NCI-H2029 treated with DMSO at 0.1 percent for 48 hours (cell line): ENCODE measurements at regions not wholly inside any gene's neighbourhood (a gene's known extent, or its start where the extent isn't known, plus 50 kb on each side); places are given as distances from the start of the nearest gene placed in this dataset.

ENCODE experiments used
- DNase-seq: peaks from one replicate; lab custom pipeline; 2025; lab: John Stamatoyannopoulos, UW

DNA sequence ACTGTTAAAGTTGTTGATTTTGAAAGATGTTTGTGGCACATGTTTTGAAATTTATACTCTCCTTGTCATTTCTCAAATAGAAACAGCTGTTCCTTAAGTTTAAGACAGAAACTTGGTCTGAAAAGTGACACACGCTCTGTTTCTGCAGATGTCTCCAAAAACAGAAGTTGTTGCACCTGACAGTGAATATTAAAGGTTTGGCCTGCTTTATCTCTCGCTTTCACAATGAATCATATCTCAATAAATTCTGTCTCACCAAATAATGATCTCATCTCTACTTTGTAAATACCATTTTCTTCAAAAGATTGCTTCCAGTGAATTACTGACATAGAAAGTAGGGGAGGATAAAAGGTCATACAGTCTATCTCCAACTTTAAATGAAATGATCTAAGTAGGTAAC, 294.9 kb upstream of the SYT4 start:
- no peak for DNase-seq

DNA sequence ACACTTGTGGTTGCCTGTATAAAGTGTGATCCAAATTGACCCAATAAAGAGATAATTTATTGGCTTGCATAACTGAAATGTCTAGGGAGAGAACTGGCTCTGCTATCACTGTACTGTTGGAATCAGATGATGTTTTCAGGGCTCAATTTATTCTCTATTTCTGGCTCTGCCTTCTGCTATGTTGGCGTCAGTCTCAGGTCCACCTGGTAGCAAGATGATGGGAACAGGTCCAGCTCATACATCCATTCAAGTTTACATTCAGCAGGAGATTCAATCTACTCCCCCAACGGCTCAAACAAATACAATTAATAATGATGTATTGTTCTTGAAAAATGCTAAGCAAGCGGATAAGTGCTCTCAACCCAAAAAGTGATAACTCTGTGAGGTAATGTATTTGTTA, 297.7 kb upstream of the SYT4 start:
- no peak for DNase-seq

DNA sequence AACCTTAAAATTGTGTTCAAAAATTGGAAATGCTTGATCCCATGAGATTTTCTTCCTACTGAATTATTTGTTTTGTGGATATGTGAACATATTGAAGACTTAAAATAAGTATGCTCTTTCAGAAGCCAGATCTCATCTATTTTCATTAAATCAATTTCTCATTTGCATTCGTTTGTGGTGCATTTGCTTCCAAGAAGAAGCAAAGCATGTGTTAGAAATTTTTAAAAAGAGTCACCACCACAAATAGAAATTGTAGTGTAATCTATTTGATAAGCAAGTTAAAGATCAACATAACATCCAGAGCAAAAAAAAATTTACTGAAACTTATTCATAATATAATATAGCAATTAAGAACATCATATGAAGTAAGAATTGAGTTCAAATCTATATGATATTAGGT, 300.9 kb upstream of the SYT4 start:
- DNase-seq = no peak

DNA sequence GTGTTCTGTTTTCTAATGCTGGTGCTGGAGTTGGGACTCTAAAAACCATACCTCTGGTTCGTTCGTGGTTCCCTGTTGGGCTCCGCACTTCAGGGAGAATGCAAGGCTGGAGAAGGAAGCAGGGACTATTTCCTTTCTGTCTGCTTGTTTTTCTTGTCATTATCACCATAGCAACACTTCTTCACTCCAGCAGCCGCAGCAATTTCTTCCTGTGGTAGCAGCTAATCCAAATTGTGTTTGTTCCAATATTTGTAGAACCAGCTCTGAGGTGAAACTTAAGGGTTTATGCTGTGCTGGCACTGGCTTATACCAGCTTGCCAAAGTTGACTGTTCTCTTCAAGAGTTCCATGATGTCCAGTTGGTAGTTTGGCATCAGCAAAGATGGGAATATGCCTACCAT, 301.4 kb upstream of the SYT4 start:
- peak; percentile 6 for DNase-seq

DNA sequence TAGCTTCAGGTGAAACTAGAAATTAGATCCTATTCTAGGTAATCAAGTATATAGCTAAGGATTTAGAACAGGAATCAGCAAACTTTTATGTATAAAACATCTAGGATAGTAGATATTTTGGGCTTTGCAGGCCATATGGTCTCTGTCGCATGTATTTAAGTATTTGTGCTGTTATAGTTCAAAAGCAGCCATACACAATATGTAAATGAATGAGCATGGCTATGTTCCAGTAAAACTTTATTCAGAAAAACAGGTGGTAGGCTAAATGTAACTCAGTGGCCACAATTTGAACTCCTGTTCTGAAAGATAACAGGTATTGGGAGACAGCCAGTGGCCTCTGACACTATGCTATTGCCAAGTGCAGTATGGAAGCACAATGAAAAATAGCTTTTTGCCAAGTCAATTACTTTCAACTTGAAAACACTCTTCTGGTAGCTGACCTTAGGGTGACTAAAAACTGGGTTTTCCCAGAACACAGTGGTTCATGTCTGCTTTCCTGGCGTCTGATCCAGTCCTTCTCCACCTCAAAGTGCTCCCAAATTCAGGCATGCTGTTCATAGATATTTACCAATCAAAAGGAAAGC, 304.7 kb upstream of the SYT4 start:
- DNase-seq = no peak

DNA sequence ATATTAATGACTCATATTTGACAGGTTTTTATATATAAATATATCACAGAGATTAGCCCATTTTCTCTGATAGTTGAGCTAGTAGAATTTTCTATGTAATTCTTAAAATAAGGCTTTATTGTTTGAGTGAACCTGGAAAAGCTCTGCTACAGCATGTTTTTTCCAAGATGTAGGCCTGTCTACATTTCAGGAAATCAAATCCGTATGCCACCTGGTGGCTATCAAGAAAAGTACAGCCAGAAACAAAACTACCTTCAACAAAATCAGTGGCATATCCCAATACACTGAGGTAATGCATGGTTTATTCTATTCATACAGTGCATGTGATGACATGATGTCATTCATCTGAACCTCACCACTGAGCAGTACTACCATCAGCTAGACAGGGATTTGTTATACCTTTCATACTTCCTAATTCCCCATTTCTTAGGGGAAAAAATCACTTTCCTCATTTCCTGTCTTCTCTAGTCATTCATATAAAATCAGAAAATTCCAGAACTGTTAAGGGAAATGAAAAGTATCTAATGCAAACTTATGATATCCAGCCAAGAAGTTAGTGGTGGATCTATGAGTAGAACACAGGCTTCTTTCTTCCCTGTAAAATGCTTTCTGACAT, 310.4 kb upstream of the SYT4 start:
- peak; percentile 4 for DNase-seq

DNA sequence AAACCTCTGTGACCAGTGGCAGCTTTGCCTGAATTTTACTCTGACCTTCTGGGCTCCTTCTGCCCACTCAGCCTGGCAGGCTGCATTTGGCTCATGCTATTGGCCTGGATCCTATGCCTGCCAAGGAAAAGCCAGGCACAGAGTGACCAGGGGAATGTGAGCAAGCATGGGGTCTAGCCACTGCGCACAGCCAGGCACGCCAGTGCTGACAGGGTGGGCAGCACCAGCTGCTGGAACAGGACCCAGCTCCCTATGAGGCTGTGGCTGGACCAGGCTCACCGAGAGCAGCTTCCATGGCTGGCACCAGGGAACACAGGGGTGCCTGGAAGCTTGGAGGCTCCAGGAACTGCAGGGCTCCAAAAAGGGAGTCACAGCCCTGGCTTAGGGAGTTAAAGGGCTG, 311.5 kb upstream of the SYT4 start:
- no peak for DNase-seq

DNA sequence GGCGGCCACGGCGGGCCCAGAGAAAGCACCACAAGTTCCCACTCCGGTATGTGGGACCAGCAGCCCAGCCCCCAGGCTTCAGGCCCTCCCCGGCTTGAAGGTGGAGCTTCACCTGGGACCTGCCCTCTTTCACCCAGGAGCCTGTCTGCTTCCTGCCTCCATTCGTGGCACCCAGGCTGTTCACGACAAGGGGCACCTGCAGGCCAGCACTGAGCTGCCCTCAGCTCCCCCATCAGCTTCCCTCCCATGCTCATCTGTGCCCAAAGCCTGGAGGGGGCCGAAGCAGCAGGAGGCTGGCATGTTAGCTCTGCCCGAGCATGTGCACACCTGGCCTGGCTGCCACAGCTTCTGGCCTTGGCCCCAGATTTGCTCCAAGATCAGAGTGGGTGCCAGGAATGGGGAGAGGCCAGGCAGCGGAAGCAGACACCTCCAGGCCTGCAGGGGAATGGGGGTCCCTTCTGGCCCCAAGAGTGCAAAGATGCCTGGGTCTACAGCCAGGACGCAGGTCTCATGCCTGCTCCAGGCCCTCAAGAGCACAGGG, 312.4 kb upstream of the SYT4 start:
- DNase-seq = no peak

DNA sequence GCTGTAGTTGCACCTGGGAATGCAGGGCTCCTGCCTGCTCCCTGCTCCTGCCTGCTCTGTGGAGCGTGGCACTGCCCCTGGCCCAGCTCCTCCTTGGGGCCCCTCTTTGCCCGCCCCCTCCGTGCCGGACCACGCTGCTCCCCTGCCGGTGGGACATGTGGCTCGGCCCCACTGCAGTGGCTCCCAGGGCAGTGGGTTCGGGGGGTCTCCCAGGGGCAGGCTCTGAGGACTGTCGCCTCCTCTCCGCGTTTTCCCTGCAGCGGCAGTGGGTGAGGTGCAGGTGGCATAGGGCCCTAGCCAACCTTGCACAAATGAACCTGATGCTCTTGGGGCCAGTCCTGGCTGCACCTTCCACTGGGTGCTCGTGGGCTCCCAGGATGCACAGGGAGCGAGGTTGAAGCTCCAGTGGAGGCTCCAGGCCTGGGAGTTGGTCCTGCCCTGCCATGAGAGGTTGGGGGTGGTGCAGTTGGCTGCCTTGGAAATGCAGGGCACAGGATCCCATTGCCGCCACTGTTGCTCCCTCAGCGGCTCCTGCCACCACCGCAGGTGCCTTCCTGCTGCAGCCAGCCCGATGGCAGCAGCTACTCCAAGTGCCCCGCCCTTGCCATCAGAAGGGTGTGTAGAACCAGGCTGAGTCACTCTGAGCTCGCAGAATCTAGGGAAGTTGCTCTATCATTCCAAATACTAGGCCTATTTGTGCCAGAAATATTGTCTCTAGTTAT, 313.1 kb upstream of the SYT4 start:
- no peak for DNase-seq

DNA sequence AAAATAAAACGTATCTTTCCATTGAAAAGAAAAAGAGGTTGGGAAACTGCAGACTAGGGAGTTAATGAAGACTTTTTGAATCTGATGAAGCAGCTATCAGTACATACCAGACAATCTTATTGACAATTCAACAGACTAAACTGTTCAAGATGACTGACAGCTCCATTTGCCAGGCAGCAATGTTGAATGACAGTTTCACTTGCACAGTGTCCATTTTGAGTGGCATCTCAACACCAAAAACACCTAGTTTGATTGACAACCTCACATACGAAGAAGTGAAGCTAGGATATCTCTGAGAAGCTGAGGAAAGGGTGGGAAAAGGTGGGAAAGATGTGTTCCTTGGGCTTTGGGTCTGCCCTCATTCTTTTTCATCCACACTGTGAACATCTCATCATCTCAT, 315.0 kb upstream of the SYT4 start:
- DNase-seq = no peak

DNA sequence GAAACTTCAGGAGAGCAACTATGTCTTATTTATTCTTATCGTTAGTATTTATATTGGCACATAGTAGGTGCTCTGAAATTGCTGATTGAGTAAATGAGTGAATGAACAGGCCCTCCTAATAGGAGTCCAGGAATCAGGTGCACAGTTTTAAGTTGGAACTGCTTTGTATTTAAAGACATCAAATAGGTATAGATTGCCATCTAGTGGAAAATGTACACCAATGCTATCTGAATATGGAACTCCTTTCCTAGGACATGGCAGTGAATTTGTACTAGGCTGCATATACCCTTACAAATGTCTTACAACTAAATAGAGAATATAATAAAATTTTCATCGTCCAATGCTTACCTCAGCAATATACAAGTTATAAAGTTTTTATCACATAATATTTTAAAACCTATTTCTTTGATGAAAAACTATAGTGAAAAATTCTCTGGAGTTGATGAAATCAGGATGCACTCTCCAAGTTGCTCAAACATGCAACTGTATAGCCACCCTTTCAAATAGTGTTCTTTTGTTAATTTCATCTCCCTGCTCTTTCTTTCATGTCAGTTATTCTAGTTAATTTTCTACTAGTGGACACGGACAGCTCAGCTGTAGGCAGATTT, 318.9 kb upstream of the SYT4 start:
- DNase-seq = peak; percentile 3

DNA sequence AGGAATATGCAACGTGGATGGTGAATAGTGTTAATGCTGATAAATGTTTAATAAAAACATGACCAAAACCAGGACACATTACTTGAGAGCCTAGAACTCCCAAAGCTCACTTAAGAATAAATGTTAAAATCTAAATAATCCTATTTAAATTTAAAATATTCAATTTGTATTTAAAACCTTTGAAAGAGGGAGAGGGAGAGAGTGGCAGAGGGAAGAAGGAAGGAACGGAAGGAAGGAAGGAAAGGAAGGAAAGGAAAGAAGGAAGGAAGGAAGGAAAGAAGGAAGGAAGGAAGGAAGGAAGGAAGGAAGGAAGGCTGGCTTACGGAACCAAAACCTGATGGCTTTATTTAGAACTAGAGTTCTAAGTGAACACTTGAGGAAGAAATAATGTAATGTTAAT, 324.1 kb upstream of the SYT4 start:
- DNase-seq = no peak

DNA sequence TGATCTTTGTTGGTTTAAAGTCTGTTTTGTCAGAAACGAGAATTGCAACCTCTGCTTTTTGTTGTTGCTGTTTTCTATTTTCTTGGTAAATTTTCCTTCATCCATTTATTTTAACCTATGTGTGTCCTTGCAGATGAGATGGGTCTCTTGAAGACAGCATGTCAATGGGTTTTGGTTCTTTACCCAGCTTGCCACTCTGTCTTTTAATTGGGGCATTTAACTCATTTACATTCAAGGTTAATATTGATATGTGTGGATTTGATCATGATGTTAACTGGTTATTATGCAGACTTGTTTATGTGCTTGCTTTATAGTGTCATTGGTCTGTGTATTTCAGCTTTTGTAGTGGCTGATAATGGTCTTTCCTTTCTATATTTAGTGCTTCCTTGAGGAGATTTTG, 327.9 kb upstream of the SYT4 start:
- DNase-seq = no peak

DNA sequence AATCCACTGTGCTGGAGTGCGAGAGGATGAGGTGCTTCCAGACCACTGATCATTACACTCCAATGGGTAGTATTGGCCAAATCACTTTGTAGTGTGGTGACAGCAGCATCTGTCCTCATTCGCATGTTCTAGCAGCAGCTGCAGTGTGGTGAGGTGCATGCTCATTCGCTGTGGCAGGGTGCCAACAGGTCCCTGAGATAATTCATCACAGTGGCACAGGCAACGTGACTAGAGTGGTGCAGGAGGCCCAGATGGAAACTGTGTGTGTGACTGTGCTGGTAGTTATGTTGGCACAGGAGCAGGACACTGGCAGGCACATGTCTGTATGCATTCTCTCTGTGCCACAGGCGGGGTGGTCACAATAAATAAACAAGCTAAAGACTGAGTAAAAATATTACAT, 329.5 kb upstream of the SYT4 start:
- DNase-seq = no peak

DNA sequence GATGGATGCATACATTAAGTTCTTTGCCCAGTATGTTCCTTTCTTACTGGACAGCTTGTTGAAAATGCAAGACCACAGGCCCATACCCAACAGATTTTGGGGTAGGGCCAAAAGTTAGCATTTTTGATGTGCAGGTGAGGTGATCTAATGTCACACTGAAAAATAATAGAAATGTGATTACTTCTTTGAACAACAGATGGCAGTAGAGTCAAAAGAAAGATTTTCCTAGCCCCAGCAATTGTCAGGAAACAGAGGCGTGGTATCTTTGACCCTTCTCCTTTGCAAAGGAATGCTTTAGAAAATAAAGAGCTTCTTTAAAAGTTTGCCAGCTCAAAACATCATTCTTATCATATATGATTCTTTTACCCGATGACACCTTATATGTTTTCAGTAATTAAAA, 343.6 kb upstream of the SYT4 start:
- DNase-seq = no peak

DNA sequence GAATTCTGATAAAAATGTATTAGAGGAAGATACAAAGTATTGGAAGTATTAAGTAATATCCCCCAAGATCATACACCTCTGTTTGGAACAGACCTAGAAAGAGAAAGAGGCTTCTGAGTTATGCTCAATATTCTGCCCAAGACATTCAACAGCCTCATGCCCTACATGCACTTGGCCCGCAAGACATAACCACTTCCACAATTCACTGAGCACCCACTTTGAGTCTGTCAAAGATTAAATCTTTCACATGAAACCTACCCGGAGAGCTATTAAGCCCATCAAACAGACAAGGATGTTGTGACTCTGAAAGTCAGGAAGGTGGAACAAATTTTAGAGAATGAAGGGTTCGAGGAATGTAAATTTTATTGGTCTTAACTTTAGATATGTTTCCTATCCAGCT, 344.7 kb upstream of the SYT4 start:
- DNase-seq = no peak

DNA sequence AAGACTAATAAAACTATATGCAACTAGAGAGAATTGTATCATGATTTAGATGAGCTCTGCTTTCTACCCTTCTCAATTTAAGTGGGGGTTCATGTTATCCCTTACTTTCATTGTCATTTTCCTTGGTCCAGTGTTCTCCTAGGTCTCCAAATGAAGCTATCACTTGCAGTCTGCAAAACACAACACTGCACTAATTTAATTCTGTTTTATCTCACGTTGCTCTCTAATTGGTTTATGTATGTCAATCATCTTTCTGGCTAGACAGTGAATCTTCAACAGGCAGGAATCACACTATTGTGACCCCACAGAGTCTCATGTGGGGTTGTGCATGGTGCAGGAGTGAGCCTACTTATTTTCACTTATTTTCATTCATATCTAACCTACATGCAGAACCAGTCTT, 348.3 kb upstream of the SYT4 start:
- no peak for DNase-seq

DNA sequence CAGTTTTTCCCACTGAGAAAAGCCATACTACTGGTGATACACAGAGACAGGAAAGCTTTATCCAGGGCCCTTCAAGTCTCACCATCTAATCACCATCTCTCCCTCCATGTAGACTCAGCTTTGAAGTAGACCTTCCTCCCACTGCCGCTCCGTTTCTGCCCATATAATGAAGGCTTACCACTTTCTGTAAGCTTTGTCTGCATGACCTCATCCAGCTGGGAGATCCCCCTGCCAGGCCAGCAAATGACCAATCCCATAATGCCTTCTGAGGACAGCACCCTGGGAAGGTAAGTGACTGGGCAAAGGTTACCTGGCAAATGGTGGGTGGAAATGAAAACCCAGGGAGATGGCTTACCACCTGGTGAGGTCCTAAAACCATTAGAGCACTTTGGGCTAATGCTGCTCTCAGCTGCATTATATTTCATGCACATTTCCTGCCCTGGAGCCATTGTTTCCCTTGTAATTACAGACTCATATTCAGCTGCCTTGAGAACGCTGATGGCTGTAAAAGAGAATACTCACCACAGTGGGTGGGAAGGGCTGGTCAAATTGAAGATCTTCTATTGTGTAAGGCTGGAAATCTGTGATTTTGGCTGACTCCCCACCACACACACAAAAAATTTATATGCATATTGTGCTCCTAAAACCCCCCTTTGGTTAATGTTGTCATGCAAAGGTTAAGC, 350.7 kb upstream of the SYT4 start:
- DNase-seq = no peak

DNA sequence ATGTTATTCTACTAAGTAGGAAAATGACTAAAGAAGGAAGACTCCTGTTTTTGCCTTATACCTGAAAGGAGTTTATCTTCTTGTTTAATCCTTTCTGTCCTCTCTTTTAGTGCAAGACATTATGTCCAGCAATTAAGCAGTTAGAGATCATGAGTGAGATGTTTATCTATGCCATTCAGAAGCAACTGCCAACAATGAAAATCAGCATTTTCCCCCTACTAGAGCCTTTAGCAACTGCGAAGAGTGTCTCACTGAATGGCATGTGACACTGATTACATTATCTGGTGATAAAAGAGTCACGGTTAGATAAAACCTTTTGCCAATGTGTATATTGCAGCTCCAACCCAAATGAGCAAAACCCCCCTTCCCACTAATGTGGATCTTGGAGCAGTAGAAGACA, 357.7 kb upstream of the SYT4 start:
- DNase-seq = no peak

DNA sequence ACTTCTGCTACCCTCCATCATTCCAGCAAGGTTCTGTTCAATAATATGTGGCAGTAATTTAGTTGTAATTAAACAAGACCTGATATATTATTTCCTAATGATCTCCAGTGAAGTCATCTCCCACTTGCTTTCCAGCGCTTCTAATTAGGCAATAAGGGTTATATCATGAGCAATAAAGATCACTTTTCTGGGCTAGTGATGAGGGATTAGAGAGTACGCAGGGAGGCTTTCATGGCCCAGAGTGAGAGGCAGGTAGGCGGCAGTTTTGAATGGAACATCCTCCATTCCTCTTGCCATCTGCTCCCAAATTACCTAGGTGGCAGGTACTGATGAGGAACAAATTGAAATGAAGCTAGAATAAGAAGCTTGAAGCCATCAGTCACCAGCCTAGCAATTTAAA, 358.1 kb upstream of the SYT4 start:
- DNase-seq = no peak

DNA sequence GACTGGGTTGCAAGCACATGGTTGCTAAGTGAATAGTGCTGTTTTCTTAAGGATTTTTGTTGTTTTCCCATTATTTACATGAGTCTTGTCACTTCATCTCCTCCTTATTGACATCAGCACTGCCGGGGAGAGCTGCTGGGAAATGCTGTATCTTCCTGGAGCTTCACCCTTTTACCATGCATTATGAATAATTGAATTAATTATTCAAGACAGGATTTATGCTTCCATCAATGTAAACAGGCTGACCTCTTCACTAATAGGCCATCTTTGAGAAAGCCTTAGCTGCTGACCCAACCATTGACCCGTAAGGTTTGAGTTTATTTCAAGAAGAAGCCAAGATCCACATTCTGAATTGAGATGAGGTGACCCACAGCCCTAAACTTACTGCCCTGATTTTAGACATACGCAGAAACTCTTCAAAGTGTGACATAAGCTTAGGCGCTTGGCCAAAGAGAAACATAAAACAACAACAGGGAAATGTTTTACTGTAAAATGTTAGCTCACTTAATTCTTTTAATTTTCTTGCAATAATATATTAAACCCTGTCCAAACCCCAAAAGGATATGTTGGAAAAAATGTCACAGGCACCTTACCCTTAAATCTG, 365.5 kb upstream of the SYT4 start:
- no peak for DNase-seq

DNA sequence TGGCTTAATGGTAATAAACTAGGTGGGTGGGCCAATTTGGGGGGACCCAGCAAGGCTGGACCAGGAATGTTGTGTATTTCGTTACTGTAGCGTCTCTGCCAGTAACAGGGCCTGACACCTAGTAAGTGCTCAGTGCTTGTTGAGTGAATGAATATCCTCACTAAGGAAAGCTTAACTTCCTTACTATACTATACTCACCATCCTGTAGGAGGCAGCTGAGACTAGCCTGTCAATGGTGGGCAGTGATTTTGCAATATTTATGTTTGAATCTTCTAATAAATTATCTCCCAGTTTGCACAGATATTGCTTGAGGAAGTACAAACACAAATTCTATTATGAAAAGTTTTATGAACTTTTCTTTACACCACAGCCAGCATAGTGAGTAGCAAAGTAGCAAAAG, 370.7 kb upstream of the SYT4 start:
- no peak for DNase-seq
